H1 (cell line): ENCODE measurements at regions not wholly inside any gene's neighbourhood (a gene's known extent, or its start where the extent isn't known, plus 50 kb on each side); places are given as distances from the start of the nearest gene placed in this dataset.
A peak's percentile ranks its signal among the peaks of the same experiment; 100 is the strongest.

Experiments
- CTCF ChIA-PET: fragments of 300-600 bp; sonication (Branson Sonifier 250); formaldehyde crosslinking; loops from one replicate; lab custom pipeline; 2021; ENCODE audit not compliant: partially characterized antibody; lab: Charles Lee
- POLR2A ChIA-PET: fragments of 300-600 bp; sonication (Branson Sonifier 250); formaldehyde crosslinking; loops from one replicate; lab custom pipeline; 2021; ENCODE audit warnings: inconsistent platforms; ENCODE audit not compliant: partially characterized antibody; lab: Charles Lee
- DNase-seq, 2 experiments: peaks; one replicate each; pipeline versions ENCODE4 v3.0.0 to v3.0.0-alpha.2; 2010 to 2022; ENCODE audit warnings: low spot score in 2 of 2, low read depth in 1 of 2, mixed read lengths in 1 of 2
- FAIRE-seq: peaks from 2 replicates; lab custom pipeline; 2011; peaks lifted over from hg19 to GRCh38; lab: Jason Lieb, UNC
- H2AFZ ChIP-seq: 2 replicates; pipeline ENCODE4 v1.8.1; 2012; ENCODE audit warnings: low read length, inconsistent platforms
- H2AK5ac ChIP-seq: 2 replicates; pipeline ENCODE4 v1.6.1; 2013; ENCODE audit warnings: low read depth, low read length
- H2BK120ac ChIP-seq: replicated peaks from 2 replicates; pipeline ENCODE3; 2013; ENCODE audit warnings: low read depth, low read length, inconsistent platforms
- H2BK12ac ChIP-seq: 2 replicates; pipeline ENCODE4 v1.6.1; 2013; ENCODE audit warnings: low read depth, low read length
- H2BK15ac ChIP-seq: 2 replicates; pipeline ENCODE4 v1.6.1; 2013; ENCODE audit warnings: low read length
- H2BK20ac ChIP-seq: 2 replicates; pipeline ENCODE4 v1.6.1; 2013; ENCODE audit warnings: low read length
- H2BK5ac ChIP-seq: 2 replicates; pipeline ENCODE4 v1.6.1; 2013; ENCODE audit warnings: low read depth, low read length
- H3K14ac ChIP-seq: 2 replicates; pipeline ENCODE4 v1.6.1; 2013; ENCODE audit warnings: inconsistent platforms; ENCODE audit not compliant: insufficient read length
- H3K18ac ChIP-seq: 2 replicates; pipeline ENCODE4 v1.6.1; 2013; ENCODE audit warnings: low read length; ENCODE audit errors: extremely low read depth
- H3K23ac ChIP-seq: 2 replicates; pipeline ENCODE4 v1.6.1; 2013; ENCODE audit warnings: inconsistent platforms; ENCODE audit not compliant: insufficient read length
- H3K23me2 ChIP-seq: 2 replicates; pipeline ENCODE4 v1.6.1; 2013; ENCODE audit warnings: low read depth, low read length
- H3K27ac ChIP-seq: 2 replicates; pipeline ENCODE4 v1.6.1; 2011; ENCODE audit warnings: low read depth, low read length, inconsistent platforms
- H3K27me3 ChIP-seq, 4 experiments: replicated peaks in 1 of 4; 1 replicate in 1 of 4; 2 replicates in 3 of 4; pipeline versions ENCODE4 v1.6.1 to v1.8.1; 2011 to 2013; ENCODE audit warnings: low read length in 3 of 4, mild to moderate bottlenecking in 3 of 4, inconsistent platforms in 2 of 4, mixed read lengths in 2 of 4, moderate library complexity in 1 of 4; ENCODE audit not compliant: control insufficient read depth in 3 of 4, insufficient read depth in 3 of 4; ENCODE audit errors: extremely low read depth in 1 of 4
- H3K36me3 ChIP-seq, 4 experiments: 2 replicates each; pipeline versions ENCODE4 v1.6.1 to v1.8.1; 2011 to 2013; ENCODE audit warnings: mild to moderate bottlenecking in 4 of 4, low read length in 3 of 4, moderate library complexity in 2 of 4, control low read depth in 1 of 4, inconsistent platforms in 1 of 4; ENCODE audit not compliant: insufficient read depth in 4 of 4, control insufficient read depth in 2 of 4
- H3K4ac ChIP-seq: replicated peaks from 2 replicates; pipeline ENCODE3; 2013; ENCODE audit warnings: low read length, low read depth, mixed read lengths, inconsistent platforms; ENCODE audit not compliant: insufficient read length
- H3K4me1 ChIP-seq, 4 experiments: replicated peaks in 1 of 4; 1 replicate in 1 of 4; 2 replicates in 3 of 4; pipeline versions ENCODE4 v1.6.1 to v1.8.1; 2011 to 2013; ENCODE audit warnings: low read length in 3 of 4, inconsistent platforms in 2 of 4, mixed read lengths in 1 of 4; ENCODE audit not compliant: insufficient read depth in 4 of 4, control insufficient read depth in 3 of 4
- H3K4me2 ChIP-seq, 2 experiments: 2 replicates each; pipeline versions ENCODE4 v1.6.1 to v1.8.1; 2011 to 2013; ENCODE audit warnings: low read depth in 2 of 2, low read length in 2 of 2, control low read depth in 1 of 2, inconsistent platforms in 1 of 2, mild to moderate bottlenecking in 1 of 2; ENCODE audit not compliant: insufficient read depth in 1 of 2
- H3K4me3 ChIP-seq, 4 experiments: fragments of 200-600, 300-600 bp in 1 of 4; sonication (generic), shearing (Covaris generic), sonication (Bioruptor Twin) in 1 of 4; 2 replicates each; pipeline versions ENCODE4 v1.5.1 to v1.8.1; 2011 to 2016; ENCODE audit warnings: low read length in 4 of 4, low read depth in 3 of 4, control low read depth in 2 of 4, inconsistent platforms in 2 of 4, mild to moderate bottlenecking in 2 of 4, mixed read lengths in 1 of 4, moderate library complexity in 1 of 4; ENCODE audit not compliant: insufficient read depth in 2 of 4; ENCODE audit errors: extremely low read depth in 1 of 4
- H3K56ac ChIP-seq: replicated peaks from 2 replicates; pipeline ENCODE3; 2013; ENCODE audit warnings: low read depth, mild to moderate bottlenecking, mixed read lengths, low read length, inconsistent platforms; ENCODE audit not compliant: insufficient read length
- H3K79me1 ChIP-seq: 2 replicates; pipeline ENCODE4 v1.6.1; 2013; ENCODE audit warnings: low read depth, low read length, control low read depth
- H3K79me2 ChIP-seq, 2 experiments: 2 replicates each; pipeline versions ENCODE4 v1.6.1 to v1.8.1; 2012 to 2013; ENCODE audit warnings: low read length in 2 of 2, mild to moderate bottlenecking in 2 of 2, inconsistent platforms in 1 of 2; ENCODE audit not compliant: insufficient read depth in 2 of 2, control insufficient read depth in 1 of 2
- H3K9ac ChIP-seq, 4 experiments: replicated peaks in 1 of 4; 1 replicate in 1 of 4; 2 replicates in 3 of 4; pipeline versions ENCODE4 v1.6.1 to v1.8.1; 2011 to 2013; ENCODE audit warnings: low read depth in 3 of 4, low read length in 3 of 4, control low read depth in 2 of 4, mild to moderate bottlenecking in 2 of 4, moderate library complexity in 2 of 4, inconsistent platforms in 1 of 4; ENCODE audit errors: extremely low read depth in 1 of 4
- H3K9me3 ChIP-seq, 2 experiments: 2 replicates each; pipeline versions ENCODE4 v1.6.1 to v1.8.1; 2012 to 2013; ENCODE audit warnings: mild to moderate bottlenecking in 2 of 2, moderate library complexity in 2 of 2, control low read depth in 1 of 2, inconsistent platforms in 1 of 2, low read depth in 1 of 2, low read length in 1 of 2, mixed read lengths in 1 of 2; ENCODE audit not compliant: insufficient read depth in 2 of 2
- H4K20me1 ChIP-seq, 2 experiments: replicated peaks in 1 of 2; 2 replicates each; pipeline versions ENCODE3 to v1.8.1; 2011 to 2013; ENCODE audit warnings: inconsistent platforms in 2 of 2, low read length in 2 of 2, mild to moderate bottlenecking in 1 of 2; ENCODE audit not compliant: insufficient read depth in 2 of 2, control insufficient read depth in 1 of 2
- H4K5ac ChIP-seq: 2 replicates; pipeline ENCODE4 v1.6.1; 2013; ENCODE audit warnings: low read length, low read depth, mixed read lengths, inconsistent platforms; ENCODE audit not compliant: insufficient read length
- H4K8ac ChIP-seq: 2 replicates; pipeline ENCODE4 v1.8.0; 2013; ENCODE audit warnings: mild to moderate bottlenecking, moderate library complexity, low read length, inconsistent platforms; ENCODE audit not compliant: insufficient read depth; ENCODE audit errors: extremely low read depth
- H4K91ac ChIP-seq: replicated peaks from 2 replicates; pipeline ENCODE3; 2013; ENCODE audit warnings: low read length, mixed read lengths, inconsistent platforms; ENCODE audit not compliant: insufficient read length
- CHD1 ChIP-seq: IDR thresholded peaks from 2 replicates; pipeline ENCODE4 v1.6.1; 2012; ENCODE audit warnings: low read depth, low read length, improper control_type of control experiment
- CHD2 ChIP-seq: IDR thresholded peaks from 2 replicates; pipeline ENCODE4 v1.6.1; 2012; ENCODE audit warnings: low read length, improper control_type of control experiment
- EGR1 ChIP-seq: IDR thresholded peaks from 2 replicates; pipeline ENCODE4 v1.6.1; 2011; ENCODE audit warnings: low read depth, low read length, borderline replicate concordance
- WGBS, 2 experiments: shearing (Covaris generic) in 1 of 2; methylation state at CpG; one replicate each; pipeline versions ENCODE4 v1.1.6 to v1.1.7; 2013 to 2015; ENCODE audit warnings: low lambda C conversion rate in 2 of 2, mixed read lengths in 2 of 2, inconsistent platforms in 1 of 2, low coverage in 1 of 2, missing lambda C conversion rate in 1 of 2; ENCODE audit not compliant: insufficient replicate concordance in 2 of 2, insufficient coverage in 1 of 2, insufficient read length in 1 of 2; ENCODE audit errors: extremely low coverage in 1 of 2, missing lambda C conversion rate in 1 of 2; 5-methylcytosine and 5-hydroxymethylcytosine counted together
- TF ChIP-seq, protein P1 (sequence below), 3 experiments: IDR thresholded peaks; 1 replicate in 2 of 3; 2 replicates in 1 of 3; pipeline versions ENCODE4 v1.5.1 to v1.6.1; 2011; ENCODE audit warnings: low read length in 3 of 3, mild to moderate bottlenecking in 3 of 3, inconsistent platforms in 2 of 3, low read depth in 1 of 3, moderate library complexity in 1 of 3; ENCODE audit not compliant: insufficient read depth in 1 of 3; ENCODE audit errors: control extremely low read depth in 1 of 3

- CTCF ChIA-PET: interaction anchor here (0.6 kb wide), 1 partner anchor 14 kb away, joined by 3 read pairs; no protein-coding TSS in a partner anchor
- WGBS, 2 experiments: 82% methylated on average over 2 of the region's 2 CpGs; no CpG with 5 or more reads in 1 of the 2 experiments
- H4K5ac ChIP-seq: no peak overlapping the region
These were observed 396.0 kb upstream of the SMIM21 start for GRCh38 chr18:75823471-75823870.

More at GRCh38 chr18:75823471-75823870, 396.0 kb upstream of the SMIM21 start:
- Histone ChIP-seq H3K14ac (no peak overlapping the region), H3K9ac (no peak overlapping the region), H4K8ac (no peak overlapping the region), H3K23me2 (no peaks in the 10 kb centered on the region), H3K9me3 (no peaks in the 10 kb centered on the region), H2AK5ac (no peak overlapping the region), H3K79me1 (no peaks in the 10 kb centered on the region), H3K4me1 (peaks cover 0 to 7% (median 2%) of the 10 kb centered on the region in 4 experiments; a peak in 3 of 7 replicates), H3K4me2 (no peak overlapping the region), H2BK120ac (no peak overlapping the region), H3K79me2 (no peaks in the 10 kb centered on the region), H2BK12ac (no peak overlapping the region), H3K23ac (no peak overlapping the region), H2BK5ac (no peak overlapping the region), H3K4ac (no peak overlapping the region), H2BK20ac (no peak overlapping the region), H3K56ac (no peak overlapping the region), H3K36me3 (no peaks in the 10 kb centered on the region), H3K27ac (no peak overlapping the region), H3K27me3 (no peaks in the 10 kb centered on the region), H4K91ac (no peak overlapping the region), H2BK15ac (no peak overlapping the region), H2AFZ (0 out of 2 replicates have a peak overlapping the region, but pooled peaks have one; percentile 23), H4K20me1 (no peaks in the 10 kb centered on the region), H3K4me3 (no peak overlapping the region), H3K18ac (no peak overlapping the region)
- DNase-seq: no peak
- TF ChIP-seq CHD1 (no peak), CHD2 (no peak), EGR1 (no peak)
- TF ChIP-seq, protein P1, sequence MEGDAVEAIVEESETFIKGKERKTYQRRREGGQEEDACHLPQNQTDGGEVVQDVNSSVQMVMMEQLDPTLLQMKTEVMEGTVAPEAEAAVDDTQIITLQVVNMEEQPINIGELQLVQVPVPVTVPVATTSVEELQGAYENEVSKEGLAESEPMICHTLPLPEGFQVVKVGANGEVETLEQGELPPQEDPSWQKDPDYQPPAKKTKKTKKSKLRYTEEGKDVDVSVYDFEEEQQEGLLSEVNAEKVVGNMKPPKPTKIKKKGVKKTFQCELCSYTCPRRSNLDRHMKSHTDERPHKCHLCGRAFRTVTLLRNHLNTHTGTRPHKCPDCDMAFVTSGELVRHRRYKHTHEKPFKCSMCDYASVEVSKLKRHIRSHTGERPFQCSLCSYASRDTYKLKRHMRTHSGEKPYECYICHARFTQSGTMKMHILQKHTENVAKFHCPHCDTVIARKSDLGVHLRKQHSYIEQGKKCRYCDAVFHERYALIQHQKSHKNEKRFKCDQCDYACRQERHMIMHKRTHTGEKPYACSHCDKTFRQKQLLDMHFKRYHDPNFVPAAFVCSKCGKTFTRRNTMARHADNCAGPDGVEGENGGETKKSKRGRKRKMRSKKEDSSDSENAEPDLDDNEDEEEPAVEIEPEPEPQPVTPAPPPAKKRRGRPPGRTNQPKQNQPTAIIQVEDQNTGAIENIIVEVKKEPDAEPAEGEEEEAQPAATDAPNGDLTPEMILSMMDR (IDR thresholded peaks at IDR 0.05; ENCODE audit: control extremely low read depth in 1 of 3, insufficient read depth in 1 of 3, low read depth in 1 of 3, low read length in 3 of 3): no peak
- POLR2A ChIA-PET: no interaction called here
- FAIRE-seq: no peak
